Astrocyte (in vitro differentiated cells and primary cell): ENCODE measurements at regions not wholly inside any gene's neighbourhood (a gene's known extent, or its start where the extent isn't known, plus 50 kb on each side); places are given as distances from the start of the nearest gene placed in this dataset.

Source experiments
- EZH2 ChIP-seq: IDR thresholded peaks from 2 replicates; pipeline ENCODE4 v1.6.1; 2012; ENCODE audit warnings: mild to moderate bottlenecking, low read length, inconsistent platforms; ENCODE audit not compliant: insufficient read depth
- TF ChIP-seq, protein P1 (sequence below): IDR thresholded peaks from 2 replicates; pipeline ENCODE4 v1.5.1; 2011; ENCODE audit warnings: low read depth, mild to moderate bottlenecking, inconsistent platforms, low read length, moderate library complexity; ENCODE audit not compliant: insufficient read depth

GRCh38 chrX:122667667-122668066 is 516.4 kb upstream of the GRIA3 start:
- TF ChIP-seq, protein P1, sequence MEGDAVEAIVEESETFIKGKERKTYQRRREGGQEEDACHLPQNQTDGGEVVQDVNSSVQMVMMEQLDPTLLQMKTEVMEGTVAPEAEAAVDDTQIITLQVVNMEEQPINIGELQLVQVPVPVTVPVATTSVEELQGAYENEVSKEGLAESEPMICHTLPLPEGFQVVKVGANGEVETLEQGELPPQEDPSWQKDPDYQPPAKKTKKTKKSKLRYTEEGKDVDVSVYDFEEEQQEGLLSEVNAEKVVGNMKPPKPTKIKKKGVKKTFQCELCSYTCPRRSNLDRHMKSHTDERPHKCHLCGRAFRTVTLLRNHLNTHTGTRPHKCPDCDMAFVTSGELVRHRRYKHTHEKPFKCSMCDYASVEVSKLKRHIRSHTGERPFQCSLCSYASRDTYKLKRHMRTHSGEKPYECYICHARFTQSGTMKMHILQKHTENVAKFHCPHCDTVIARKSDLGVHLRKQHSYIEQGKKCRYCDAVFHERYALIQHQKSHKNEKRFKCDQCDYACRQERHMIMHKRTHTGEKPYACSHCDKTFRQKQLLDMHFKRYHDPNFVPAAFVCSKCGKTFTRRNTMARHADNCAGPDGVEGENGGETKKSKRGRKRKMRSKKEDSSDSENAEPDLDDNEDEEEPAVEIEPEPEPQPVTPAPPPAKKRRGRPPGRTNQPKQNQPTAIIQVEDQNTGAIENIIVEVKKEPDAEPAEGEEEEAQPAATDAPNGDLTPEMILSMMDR, result no peak
- TF ChIP-seq EZH2, result no peak
